NCI-H2107 treated with DMSO at 0.1 percent for 48 hours (cell line): ENCODE measurements at regions not wholly inside any gene's neighbourhood (a gene's known extent, or its start where the extent isn't known, plus 50 kb on each side); places are given as distances from the start of the nearest gene placed in this dataset.
"Not testable (repeated sequence)": the region's sequence is repeated elsewhere in the genome, so short reads cannot be mapped to it uniquely, and the experiment has no call there.

ENCODE experiments used
- DNase-seq: peaks from one replicate; lab custom pipeline; 2025; ENCODE audit not compliant: unreplicated experiment; lab: John Stamatoyannopoulos, UW

- DNase-seq = no peak
These were observed 114.3 kb downstream of the MPP7 start for GRCh38 chr10:28188526-28188925.

GRCh38 chr10:28186887-28187578 lies 115.8 kb downstream of the MPP7 start:
- no peak for DNase-seq

GRCh38 chr10:28186461-28186860 lies 116.4 kb downstream of the MPP7 start:
- DNase-seq = no peak

GRCh38 chr10:28184810-28185209 lies 118.1 kb downstream of the MPP7 start:
- DNase-seq = no peak

- DNase-seq = no peak
These were observed 121.3 kb downstream of the MPP7 start for GRCh38 chr10:28181478-28182096.

GRCh38 chr10:28180654-28181053 lies 122.2 kb downstream of the MPP7 start:
- DNase-seq = peak; percentile 24

- no peak for DNase-seq
These were observed 123.1 kb downstream of the MPP7 start for GRCh38 chr10:28179743-28180099.

- peak; percentile 46 for DNase-seq
These were observed 123.7 kb downstream of the MPP7 start for GRCh38 chr10:28179006-28179742.

- peak; percentile 5 for DNase-seq
These were observed 124.8 kb downstream of the MPP7 start for GRCh38 chr10:28177944-28178637.

- DNase-seq = not testable (repeated sequence)
These were observed 126.4 kb downstream of the MPP7 start for GRCh38 chr10:28176498-28176897.

GRCh38 chr10:28172223-28172610 lies 130.6 kb downstream of the MPP7 start:
- DNase-seq = no peak

GRCh38 chr10:28171468-28172222 lies 131.2 kb downstream of the MPP7 start:
- no peak for DNase-seq

GRCh38 chr10:28169525-28169924 lies 133.3 kb downstream of the MPP7 start:
- no peak for DNase-seq

GRCh38 chr10:28160866-28161405 lies 141.9 kb downstream of the MPP7 start:
- no peak for DNase-seq

- DNase-seq = no peak
These were observed 145.5 kb downstream of the MPP7 start for GRCh38 chr10:28157379-28157778.

- DNase-seq = no peak
These were observed 147.1 kb downstream of the MPP7 start for GRCh38 chr10:28155726-28156125.

- DNase-seq = no peak
These were observed 151.2 kb downstream of the MPP7 start for GRCh38 chr10:28151636-28152035.

GRCh38 chr10:28149746-28150145 lies 150.9 kb upstream of the ODAD2 start:
- DNase-seq = no peak

- no peak for DNase-seq
These were observed 148.8 kb upstream of the ODAD2 start for GRCh38 chr10:28147706-28148105.

GRCh38 chr10:28139138-28139537 lies 140.3 kb upstream of the ODAD2 start:
- no peak for DNase-seq
